Ovary (tissue), 3 donors: ENCODE measurements at regions not wholly inside any gene's neighbourhood (a gene's known extent, or its start where the extent isn't known, plus 50 kb on each side); places are given as distances from the start of the nearest gene placed in this dataset.

ENCODE experiments used
- CTCF ChIP-seq, 3 donors: fragments of 450-650 bp in 2 of 3; fragments of 200-600 bp in 1 of 3; IDR thresholded peaks; one replicate each; pipeline versions ENCODE4 v1.5.1 to v1.8.0; 2016 to 2022; ENCODE audit warnings: antibody characterized with exemption in 3 of 3, mild to moderate bottlenecking in 1 of 3
- POLR2A ChIP-seq: fragments of 450-650 bp; IDR thresholded peaks from one replicate; pipeline ENCODE4 v1.6.1; 2017; ENCODE audit warnings: antibody characterized with exemption, mild to moderate bottlenecking, moderate library complexity
- donor health status: DM: no; HTN: no; CAD: no.

DNA sequence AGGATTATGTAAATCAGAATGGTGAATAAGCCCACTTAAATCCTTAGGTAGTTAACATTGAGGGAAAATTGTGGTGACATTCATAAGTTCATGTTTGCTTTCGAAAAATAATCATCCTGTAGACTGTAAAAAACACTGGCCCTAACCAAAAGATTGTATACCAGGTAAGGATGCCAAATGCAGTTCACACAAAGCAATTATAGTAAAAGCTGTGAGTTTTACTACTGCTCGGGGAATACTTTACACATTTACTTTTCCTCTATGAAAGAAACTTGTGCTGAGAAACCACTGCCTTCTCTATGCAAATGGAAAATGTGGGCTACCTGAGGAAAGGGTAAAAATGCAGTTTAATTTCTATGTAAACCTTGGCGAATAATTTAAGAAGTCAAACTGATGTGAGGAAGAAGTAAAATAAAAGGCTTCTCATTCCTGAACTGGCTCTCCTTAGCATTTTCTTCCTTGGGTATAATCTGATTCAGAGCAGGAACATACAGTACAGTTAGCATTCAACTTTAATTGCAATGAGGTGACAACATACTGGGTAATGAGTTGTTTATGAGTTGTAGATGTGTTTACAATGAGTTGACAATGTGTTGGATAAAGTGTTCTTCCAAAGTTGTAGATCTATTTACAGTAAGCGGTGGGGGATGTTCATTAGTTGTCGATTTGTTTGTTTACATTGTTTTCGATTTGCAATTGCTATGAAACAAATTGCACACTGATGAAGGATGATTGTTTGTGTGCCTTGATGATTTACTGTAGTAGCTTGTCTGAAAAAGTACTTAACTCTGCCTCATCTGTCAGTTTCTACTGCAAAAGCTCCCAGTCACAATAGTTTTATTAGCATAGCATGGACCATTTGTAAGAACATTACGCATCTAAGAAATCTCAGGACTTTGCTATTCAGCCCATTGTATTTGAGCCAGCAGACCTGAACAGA, 453.0 kb upstream of the DPH6 start:
- TF ChIP-seq CTCF (IDR thresholded peaks at IDR 0.05) (no peak), POLR2A (no peak)
